H1 (cell line): ENCODE measurements at regions not wholly inside any gene's neighbourhood (a gene's known extent, or its start where the extent isn't known, plus 50 kb on each side); places are given as distances from the start of the nearest gene placed in this dataset.

Experiments used
- BCL11A ChIP-seq, 2 experiments: IDR thresholded peaks; one replicate each; pipeline ENCODE4 v1.6.1; 2011; ENCODE audit warnings: low read depth in 2 of 2, low read length in 2 of 2, mild to moderate bottlenecking in 2 of 2
- CHD7 ChIP-seq: fragments of 300-600 bp; sonication (generic); IDR thresholded peaks from 2 replicates; pipeline ENCODE4 v1.7.1; 2012; ENCODE audit warnings: low read length, moderate library complexity, mild to moderate bottlenecking, inconsistent platforms; ENCODE audit not compliant: insufficient replicate concordance
- POLR2A ChIP-seq, 2 experiments: IDR thresholded peaks; 1 replicate in 1 of 2; 2 replicates in 1 of 2; pipeline ENCODE4 v1.6.1; 2011; ENCODE audit warnings: low read depth in 2 of 2, low read length in 2 of 2, mild to moderate bottlenecking in 2 of 2; ENCODE audit errors: control extremely low read depth in 1 of 2
- SIN3A ChIP-seq, 2 experiments: IDR thresholded peaks in 1 of 2; conservative IDR thresholded peaks in 1 of 2; 2 replicates each; pipeline ENCODE4 v1.6.1; 2011 to 2012; ENCODE audit warnings: low read length in 2 of 2, improper control_type of control experiment in 1 of 2, low read depth in 1 of 2, mild to moderate bottlenecking in 1 of 2
- USF2 ChIP-seq: IDR thresholded peaks from 2 replicates; pipeline ENCODE4 v1.6.1; 2011; ENCODE audit warnings: low read length, improper control_type of control experiment

- TF ChIP-seq CHD7 (no peak), USF2 (no peak), BCL11A (IDR thresholded peaks at IDR 0.05; ENCODE audit: low read depth in 2 of 2, low read length in 2 of 2) (no peak), SIN3A (conservative IDR thresholded peaks at IDR 0.05 in 1 of 2, IDR thresholded peaks at IDR 0.05 in 1 of 2; ENCODE audit: low read depth in 1 of 2, low read length in 2 of 2) (no peak), POLR2A (IDR thresholded peaks at IDR 0.05; ENCODE audit: control extremely low read depth in 1 of 2, low read depth in 2 of 2, low read length in 2 of 2) (no peak)
Observed at GRCh38 chr13:40490086-40490758, 176.2 kb downstream of the FOXO1 start (continued).
